ENCODE measurements at regions not wholly inside any gene's neighbourhood (a gene's known extent, or its start where the extent isn't known, plus 50 kb on each side); places are given as distances from the start of the nearest gene placed in this dataset.

GRCh38 chr5:51987239-51987638 lies 604.0 kb downstream of the ISL1 start:
- Histone ChIP-seq H2BK20ac (ENCODE audit: low read depth, low read length) (no peak overlapping the region), H3K14ac (replicated peaks; ENCODE audit: low read depth, low read length) (no peak overlapping the region), H4K8ac (ENCODE audit: low read depth in 2 of 2, low read length in 2 of 2) (no peak overlapping the region), H3K27ac (ENCODE audit: insufficient read depth, low read length) (no peak overlapping the region), H2AFZ (replicated peaks; ENCODE audit: low read length, poor library complexity) (no peak overlapping the region), H3K4me3 (ENCODE audit: insufficient read depth, low read depth, low read length) (no peak overlapping the region), H3K9me3 (ENCODE audit: control insufficient read depth, insufficient read depth, low read length) (no peaks in the 10 kb centered on the region), H2BK5ac (ENCODE audit: low read depth, low read length, poor library complexity, severe bottlenecking) (no peak overlapping the region), H2AK5ac (ENCODE audit: low read depth, low read length) (no peak overlapping the region), H3K4me2 (ENCODE audit: low read depth, low read length) (no peak overlapping the region), H3K79me1 (ENCODE audit: low read depth in 1 of 2, low read length in 2 of 2) (no peaks in the 10 kb centered on the region), H4K5ac (ENCODE audit: low read depth, low read length) (no peak overlapping the region), H3K4ac (ENCODE audit: low read depth, low read length) (no peak overlapping the region), H2AK9ac (replicated peaks; ENCODE audit: low read depth, low read length, poor library complexity) (no peak overlapping the region), H3K56ac (ENCODE audit: extremely low read depth, insufficient read depth, low read length) (no peak overlapping the region), H3K9me1 (ENCODE audit: insufficient read depth, low read length) (no peaks in the 10 kb centered on the region), H3K36me3 (ENCODE audit: control insufficient read depth, insufficient read depth, low read length) (no peaks in the 10 kb centered on the region), H2BK120ac (ENCODE audit: low read depth, low read length) (no peak overlapping the region), H3K4me1 (ENCODE audit: control insufficient read depth, insufficient read depth, low read length) (no peaks in the 10 kb centered on the region), H3K27me3 (ENCODE audit: control insufficient read depth, insufficient read depth, low read length) (no peaks in the 10 kb centered on the region), H3K23ac (ENCODE audit: low read depth, low read length) (no peak overlapping the region), H2BK15ac (ENCODE audit: low read depth, low read length) (no peak overlapping the region), H3K9ac (ENCODE audit: low read depth, low read length) (no peak overlapping the region), H4K91ac (ENCODE audit: insufficient read depth, low read depth, low read length) (no peak overlapping the region), H4K20me1 (ENCODE audit: insufficient read depth, low read length) (no peaks in the 10 kb centered on the region), H3K18ac (ENCODE audit: low read depth, low read length) (no peak overlapping the region)
- POLR2A ChIA-PET (ENCODE audit: unreplicated experiment) = no interaction called here
- in situ Hi-C loops (cut with MboI; ENCODE audit: low sequenced_read_pairs) (no loop called here), intact Hi-C loops (cut with micrococcal nuclease) (no loop called here), dilution Hi-C loops (cut with HindIII; ENCODE audit: low sequenced_read_pairs, unreplicated experiment) (no loop called here)
- BruUV-seq (replicated peaks) = no TSS peak
- ATAC-seq (ENCODE audit: low read depth) = no peak
- no peak for TF ChIP-seq SMC3 (IDR thresholded peaks at IDR 0.05; ENCODE audit: low read depth, low read length)
- CTCF ChIA-PET = no interaction called here
- DNase-seq = no peak

Measured in IMR-90 (cell line).